ENCODE measurements at regions not wholly inside any gene's neighbourhood (a gene's known extent, or its start where the extent isn't known, plus 50 kb on each side); places are given as distances from the start of the nearest gene placed in this dataset.

DNA sequence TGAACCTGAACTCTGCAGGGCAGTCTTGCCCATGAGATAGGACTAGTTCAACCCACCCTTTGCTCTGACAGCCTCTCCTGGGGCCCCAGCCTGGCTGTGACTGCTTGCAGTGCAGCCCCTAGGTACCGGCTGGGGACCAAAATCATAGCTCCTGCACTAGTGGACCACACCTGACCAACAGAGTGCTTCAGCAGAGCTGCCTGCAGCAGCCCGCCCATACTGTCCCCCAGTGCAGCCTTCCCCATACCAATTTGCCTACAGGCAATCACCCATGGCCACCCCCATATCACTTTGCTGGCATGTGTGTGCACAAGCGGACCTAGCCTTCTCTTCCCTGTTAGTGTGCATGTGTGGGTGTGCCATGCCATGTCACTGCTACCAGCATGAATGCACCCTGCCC, 347.6 kb upstream of the MPDZ start:
- Histone ChIP-seq H3K27me3 (no peaks in the 10 kb centered on the region), H3K4me1 (no peaks in the 10 kb centered on the region), H3K4me3 (ENCODE audit: low read depth, low read length) (no peak overlapping the region), H3K9me3 (no peaks in the 10 kb centered on the region), H3K36me3 (no peaks in the 10 kb centered on the region)
- TF ChIP-seq, protein P1, sequence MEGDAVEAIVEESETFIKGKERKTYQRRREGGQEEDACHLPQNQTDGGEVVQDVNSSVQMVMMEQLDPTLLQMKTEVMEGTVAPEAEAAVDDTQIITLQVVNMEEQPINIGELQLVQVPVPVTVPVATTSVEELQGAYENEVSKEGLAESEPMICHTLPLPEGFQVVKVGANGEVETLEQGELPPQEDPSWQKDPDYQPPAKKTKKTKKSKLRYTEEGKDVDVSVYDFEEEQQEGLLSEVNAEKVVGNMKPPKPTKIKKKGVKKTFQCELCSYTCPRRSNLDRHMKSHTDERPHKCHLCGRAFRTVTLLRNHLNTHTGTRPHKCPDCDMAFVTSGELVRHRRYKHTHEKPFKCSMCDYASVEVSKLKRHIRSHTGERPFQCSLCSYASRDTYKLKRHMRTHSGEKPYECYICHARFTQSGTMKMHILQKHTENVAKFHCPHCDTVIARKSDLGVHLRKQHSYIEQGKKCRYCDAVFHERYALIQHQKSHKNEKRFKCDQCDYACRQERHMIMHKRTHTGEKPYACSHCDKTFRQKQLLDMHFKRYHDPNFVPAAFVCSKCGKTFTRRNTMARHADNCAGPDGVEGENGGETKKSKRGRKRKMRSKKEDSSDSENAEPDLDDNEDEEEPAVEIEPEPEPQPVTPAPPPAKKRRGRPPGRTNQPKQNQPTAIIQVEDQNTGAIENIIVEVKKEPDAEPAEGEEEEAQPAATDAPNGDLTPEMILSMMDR (IDR thresholded peaks at IDR 0.05; ENCODE audit: low read depth, low read length): no peak
- DNase-seq: no peak

DNA sequence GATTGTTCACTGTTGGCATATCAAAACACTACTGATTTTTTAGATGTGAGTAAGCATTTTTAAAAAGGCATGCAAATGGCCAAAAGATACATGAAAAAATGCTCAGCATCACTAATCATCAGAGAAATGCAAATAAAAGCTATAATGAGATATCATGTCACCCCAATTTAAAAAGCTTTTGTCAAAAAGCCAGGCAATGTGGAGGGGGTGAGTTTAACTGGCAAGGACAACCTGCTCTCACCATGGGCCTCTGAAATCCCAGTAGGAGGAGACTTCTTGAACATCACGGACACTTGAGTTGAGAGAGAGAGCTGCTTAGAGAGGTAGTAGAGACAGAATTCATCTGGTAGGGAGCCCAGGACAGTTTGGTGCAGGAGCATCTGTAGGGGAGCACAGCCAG, 347.1 kb upstream of the MPDZ start:
- Histone ChIP-seq H3K36me3 (no peaks in the 10 kb centered on the region), H3K9me3 (no peaks in the 10 kb centered on the region), H3K4me1 (no peaks in the 10 kb centered on the region), H3K4me3 (ENCODE audit: low read depth, low read length) (no peak overlapping the region), H3K27me3 (no peaks in the 10 kb centered on the region)
- DNase-seq: no peak
- TF ChIP-seq, protein P1 (IDR thresholded peaks at IDR 0.05; ENCODE audit: low read depth, low read length): no peak

DNA sequence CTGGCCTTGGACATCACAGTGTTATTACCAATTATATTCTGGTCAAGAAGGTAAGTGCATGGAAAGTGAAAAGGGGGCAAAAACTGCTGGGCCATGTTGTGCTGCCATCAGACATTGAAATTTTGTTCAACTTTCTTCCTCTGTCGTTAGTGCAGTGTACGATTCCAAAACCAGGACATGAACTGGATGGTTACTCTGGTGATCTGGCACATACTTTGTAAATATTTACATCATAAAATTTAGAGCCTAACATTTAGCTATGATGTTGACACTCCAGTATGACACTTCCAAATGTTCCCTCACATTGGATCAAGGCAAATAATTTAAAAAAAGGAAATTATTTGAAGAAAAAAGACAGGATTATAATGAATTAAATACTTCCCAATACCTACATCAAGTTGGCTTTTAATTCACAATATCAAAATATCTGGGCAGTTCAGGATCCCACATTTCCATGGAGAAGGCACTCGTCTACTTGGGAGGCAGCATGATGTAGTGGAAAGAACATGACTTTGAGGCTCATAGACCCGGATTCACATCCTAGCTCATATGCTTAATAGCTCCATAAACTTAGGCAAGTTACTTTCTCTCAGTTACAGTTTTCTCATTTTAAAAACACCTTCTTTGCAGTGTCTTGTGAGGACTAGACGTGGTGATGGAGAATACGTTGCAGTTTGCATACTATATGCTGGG, 342.5 kb upstream of the MPDZ start:
- H3K36me3 ChIP-seq: no peaks in the 10 kb centered on the region
- TF ChIP-seq, protein P1 (IDR thresholded peaks at IDR 0.05; ENCODE audit: low read depth, low read length): no peak
- H3K9me3 ChIP-seq: no peaks in the 10 kb centered on the region
- H3K4me1 ChIP-seq: no peaks in the 10 kb centered on the region
- no peak overlapping the region for H3K4me3 ChIP-seq (ENCODE audit: low read depth, low read length)
- DNase-seq: no peak
- H3K27me3 ChIP-seq: no peaks in the 10 kb centered on the region

DNA sequence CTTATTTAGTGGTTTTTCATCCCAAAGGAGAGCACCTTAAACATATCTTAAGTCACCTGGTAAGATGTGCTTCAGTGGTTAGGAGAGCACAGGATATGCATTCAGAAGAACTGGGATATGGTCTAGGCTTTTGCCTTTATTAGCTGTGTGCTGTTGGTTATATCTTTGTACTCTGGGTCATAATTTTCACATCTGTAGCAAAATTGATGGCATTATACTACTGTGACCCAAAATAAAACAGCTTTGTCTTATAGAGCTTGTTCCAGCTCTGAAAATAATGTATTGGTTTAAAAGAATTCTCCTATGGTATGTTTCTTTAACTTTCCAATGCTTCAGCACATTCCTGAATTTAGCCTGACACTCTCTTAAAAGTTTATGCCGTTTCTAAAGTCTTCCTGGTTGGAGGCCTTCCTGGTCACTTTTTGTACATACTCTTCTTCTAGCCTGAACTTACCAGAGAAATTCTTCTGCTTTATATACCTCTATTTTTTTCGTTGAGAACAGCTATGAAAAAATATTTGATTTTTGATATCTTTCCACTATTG, 337.1 kb upstream of the MPDZ start:
- Histone ChIP-seq H3K9me3 (no peaks in the 10 kb centered on the region), H3K4me1 (peaks cover 11% of the 10 kb centered on the region), H3K27me3 (no peaks in the 10 kb centered on the region), H3K36me3 (no peaks in the 10 kb centered on the region), H3K4me3 (ENCODE audit: low read depth, low read length) (no peak overlapping the region)
- TF ChIP-seq, protein P1 (IDR thresholded peaks at IDR 0.05; ENCODE audit: low read depth, low read length): no peak
- no peak for DNase-seq

DNA sequence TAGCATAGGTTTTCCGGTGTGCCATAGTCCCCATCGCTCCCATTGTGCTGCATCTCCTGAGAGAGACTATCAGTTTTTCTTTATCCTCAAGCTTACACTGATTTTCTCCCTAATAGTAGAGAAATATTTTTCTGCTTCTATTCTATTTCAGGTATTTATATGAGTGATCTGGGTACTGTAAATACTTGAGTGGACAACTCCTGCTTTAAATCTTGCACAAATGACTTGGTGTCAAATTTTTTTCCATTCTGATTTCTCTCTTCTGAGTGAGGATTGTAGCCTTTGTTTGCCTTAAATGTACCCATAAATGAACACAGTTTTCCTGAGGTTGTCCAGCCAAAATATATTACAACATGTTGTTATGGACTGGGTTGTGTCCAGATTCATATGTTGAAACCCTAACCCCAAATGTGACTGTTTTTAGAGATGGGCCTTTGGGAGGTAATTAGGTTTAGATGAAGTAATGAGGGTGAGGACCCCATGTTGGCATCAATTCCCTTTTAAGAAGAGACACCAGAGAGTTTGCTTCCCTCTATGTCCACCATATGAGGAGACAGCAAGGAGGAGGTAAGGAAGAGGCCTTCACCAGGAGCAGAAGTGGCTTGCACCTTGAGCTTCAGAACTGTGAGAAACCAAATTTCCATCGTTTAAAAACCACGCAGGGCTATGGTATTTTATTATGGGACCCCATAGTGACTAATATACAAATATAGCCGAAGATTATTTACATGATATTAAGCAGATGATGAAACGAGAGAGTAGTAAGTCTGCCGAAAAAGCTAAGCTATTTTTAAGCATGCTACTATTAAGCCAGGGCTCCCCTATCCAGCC, 336.4 kb upstream of the MPDZ start:
- no peaks in the 10 kb centered on the region for H3K27me3 ChIP-seq
- H3K4me3 ChIP-seq (ENCODE audit: low read depth, low read length): no peak overlapping the region
- no peaks in the 10 kb centered on the region for H3K9me3 ChIP-seq
- no peaks in the 10 kb centered on the region for H3K36me3 ChIP-seq
- peaks cover 11% of the 10 kb centered on the region for H3K4me1 ChIP-seq
- TF ChIP-seq, protein P1 (IDR thresholded peaks at IDR 0.05; ENCODE audit: low read depth, low read length): no peak
- no peak for DNase-seq

DNA sequence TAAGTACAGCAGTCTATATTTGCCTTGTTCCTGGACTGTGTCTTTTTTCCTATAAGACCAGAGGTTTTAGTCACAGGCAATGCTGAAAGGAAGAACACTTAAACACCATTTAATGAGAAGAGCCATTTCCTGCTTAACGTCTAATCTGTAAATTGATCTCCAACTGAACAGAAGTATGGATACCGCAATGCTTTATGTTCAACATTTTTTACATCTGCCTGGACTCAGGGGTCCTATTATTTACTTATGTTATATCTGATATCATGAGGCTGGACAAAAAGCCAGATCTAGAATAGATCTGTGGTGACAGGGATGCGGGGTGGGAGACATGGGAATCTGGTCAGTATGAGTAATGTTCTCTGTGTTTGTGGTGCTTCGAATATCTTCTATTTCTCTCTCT, 334.6 kb upstream of the MPDZ start:
- no peak overlapping the region for H3K4me3 ChIP-seq (ENCODE audit: low read depth, low read length)
- peaks cover 11% of the 10 kb centered on the region for H3K4me1 ChIP-seq
- peak; percentile 23 for DNase-seq
- no peaks in the 10 kb centered on the region for H3K27me3 ChIP-seq
- H3K9me3 ChIP-seq: no peaks in the 10 kb centered on the region
- TF ChIP-seq, protein P1 (IDR thresholded peaks at IDR 0.05; ENCODE audit: low read depth, low read length): no peak
- no peaks in the 10 kb centered on the region for H3K36me3 ChIP-seq

Data from BE2C (cell line).